COLO829 (cell line): ENCODE measurements at regions not wholly inside any gene's neighbourhood (a gene's known extent, or its start where the extent isn't known, plus 50 kb on each side); places are given as distances from the start of the nearest gene placed in this dataset.

ENCODE experiments used
- DNase-seq: peaks from one replicate; pipeline ENCODE4 v3.0.0; 2012; ENCODE audit warnings: low spot score

DNA sequence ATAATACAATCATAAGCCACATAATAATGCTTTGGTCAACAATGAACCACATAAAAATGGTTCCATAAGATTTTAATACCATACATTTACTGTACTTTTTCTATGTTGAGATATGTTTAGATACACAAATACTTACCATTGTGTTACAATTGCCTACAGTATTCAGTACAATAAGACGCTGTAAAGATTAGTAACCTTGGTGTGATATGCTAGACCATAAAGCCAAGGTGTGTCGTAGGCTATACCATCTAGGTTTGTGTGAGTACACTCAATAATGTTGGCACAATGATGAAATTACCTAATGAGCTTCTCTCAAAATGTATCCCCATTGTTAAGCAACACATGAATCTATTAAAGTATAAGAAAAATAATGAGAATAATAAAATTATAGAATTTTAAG is 662.3 kb downstream of the SATB2 start:
- DNase-seq, result no peak

DNA sequence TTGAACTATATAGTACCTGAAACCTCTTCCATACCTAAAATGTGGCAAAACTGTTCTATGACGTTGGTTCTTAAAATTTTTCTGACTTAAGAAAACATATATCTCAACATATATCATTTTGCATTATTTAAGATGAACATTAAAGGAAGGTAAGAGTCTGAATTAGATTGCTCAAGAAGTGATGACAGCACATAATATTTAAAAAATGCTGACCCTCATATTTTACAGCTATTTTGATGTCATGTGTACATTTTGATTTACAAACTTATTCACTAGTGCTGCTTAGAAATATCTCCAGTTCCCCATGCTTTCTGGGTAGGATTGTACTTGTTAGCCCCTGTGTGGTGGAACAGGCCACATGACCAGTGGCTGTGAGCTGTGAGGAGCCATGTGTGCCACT is 666.1 kb downstream of the SATB2 start:
- DNase-seq, result no peak

DNA sequence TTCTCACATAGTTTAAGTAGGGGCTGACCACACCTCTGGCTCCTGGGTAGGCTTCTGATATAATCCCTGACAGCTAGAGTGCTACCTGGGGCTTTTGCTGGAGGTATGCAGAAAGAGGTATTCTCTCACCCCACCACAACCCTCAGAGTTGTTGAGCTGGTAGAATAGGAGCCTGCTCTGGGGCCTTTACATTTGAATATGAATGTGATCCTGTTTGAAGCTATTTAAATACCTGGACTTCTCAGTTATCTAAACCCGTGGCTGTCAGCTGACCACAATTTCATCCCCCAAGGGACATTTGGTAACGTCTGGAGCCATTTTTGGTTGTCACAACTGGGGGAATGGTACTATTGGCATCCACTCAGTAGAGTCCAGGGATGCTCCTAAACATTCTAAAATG is 669.1 kb downstream of the SATB2 start:
- no peak for DNase-seq

DNA sequence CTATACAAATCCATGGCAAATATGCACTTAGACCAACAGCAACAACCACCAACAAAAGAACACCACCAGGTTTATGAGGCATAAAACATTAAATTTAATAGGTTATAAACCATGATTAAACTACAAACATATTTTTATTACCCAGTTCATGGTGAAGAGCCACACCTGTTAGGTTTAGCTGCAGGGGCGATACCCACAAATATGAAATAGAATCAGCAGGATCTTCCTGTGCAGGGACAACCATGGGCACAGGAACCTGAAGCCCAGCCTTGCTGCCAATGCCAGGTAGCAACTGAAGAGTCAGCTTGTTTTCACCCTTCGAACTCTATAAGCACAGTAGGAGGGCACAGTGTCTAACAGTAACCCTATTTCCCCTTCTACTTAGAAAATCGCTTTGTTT is 675.0 kb downstream of the SATB2 start:
- no peak for DNase-seq

DNA sequence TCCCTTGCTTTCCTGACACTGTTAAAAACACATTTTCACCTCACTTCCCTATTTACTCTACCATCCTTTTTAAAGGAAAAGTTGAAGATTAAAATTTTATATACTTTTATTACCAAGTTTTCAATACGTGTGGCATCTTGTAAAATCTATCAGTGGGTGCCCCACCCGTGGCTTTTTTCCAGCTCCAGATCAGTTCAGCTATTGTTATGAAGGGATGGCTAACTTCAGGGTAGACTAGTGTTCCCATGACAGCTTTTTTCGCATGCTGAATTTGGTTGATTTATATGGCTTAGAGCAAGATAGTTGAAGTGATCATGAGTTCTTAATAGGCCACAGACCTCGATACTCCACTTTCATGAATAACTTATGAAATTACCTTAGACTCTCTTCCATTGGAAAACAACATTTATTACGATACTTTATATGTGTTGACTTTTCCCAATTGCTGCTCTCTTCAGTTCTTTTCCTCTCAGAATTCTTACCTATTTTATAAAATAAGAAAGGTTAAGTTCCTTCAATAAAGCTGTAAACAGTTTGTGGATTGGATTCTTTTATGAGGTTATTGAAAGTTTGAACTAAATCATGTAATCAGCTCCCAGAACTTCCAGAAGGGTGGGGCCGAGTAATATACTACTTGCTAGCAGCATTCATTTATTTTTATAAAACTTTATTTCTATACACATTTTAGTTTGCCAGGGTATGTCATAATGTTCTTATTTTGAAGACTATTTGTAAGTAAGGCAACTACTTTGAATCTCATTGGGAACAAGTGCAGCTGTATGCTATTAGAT is 680.9 kb downstream of the SATB2 start:
- no peak for DNase-seq

DNA sequence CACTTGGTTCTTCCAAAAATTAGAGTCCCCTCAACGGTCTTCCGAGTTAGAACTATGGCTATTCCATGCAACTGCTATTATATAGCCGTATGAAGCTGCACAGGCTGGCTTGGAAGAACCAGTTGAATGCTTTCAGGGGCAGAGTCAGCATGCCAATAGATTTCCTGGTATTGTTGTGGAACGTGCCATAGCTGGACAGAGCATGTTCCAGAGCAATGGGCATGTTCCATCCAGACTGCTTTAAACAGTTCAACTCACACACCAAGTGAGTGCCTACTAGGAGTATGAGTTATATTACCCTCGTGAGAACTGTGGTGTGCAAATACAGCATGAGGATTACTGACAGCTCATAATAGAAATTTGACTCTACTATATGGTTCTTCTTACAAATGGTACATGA is 682.0 kb downstream of the SATB2 start:
- DNase-seq, result no peak

DNA sequence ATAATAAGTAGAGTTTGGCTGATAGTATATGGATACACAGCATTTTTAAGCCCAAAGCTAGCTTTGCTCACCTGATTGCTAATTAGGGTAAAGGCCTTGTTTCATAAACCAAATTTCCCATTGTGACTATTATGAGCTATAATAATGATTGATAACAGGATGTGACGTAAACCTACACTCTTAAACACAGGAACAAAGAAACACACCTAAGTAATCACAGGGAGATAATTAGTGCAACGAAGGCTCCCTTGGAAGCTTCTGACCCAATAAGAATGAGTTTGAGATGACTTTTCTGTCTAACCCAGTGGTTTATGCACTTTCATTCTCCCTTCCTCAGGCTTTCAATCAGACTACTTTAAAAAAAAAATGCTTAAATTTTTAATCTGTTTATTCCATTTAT is 683.2 kb downstream of the SATB2 start:
- DNase-seq, result no peak

DNA sequence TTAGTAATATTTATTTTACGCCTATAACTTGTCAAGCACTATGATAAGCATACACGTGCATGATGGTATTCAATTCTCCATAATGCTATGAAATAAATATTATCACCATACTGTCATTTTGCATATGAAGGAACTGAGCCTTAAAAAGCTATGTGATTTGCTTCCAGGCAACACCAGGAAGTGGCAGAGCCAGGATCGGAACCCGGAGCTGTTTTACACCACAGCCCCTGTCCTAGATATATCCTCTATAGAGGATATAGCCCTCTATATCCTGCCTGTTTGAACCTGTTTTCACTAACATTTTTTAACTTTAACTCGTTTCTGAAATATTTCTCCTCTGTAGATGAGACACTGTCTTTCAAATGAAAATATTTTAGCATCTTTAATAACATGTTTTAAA is 690.0 kb downstream of the SATB2 start:
- no peak for DNase-seq

DNA sequence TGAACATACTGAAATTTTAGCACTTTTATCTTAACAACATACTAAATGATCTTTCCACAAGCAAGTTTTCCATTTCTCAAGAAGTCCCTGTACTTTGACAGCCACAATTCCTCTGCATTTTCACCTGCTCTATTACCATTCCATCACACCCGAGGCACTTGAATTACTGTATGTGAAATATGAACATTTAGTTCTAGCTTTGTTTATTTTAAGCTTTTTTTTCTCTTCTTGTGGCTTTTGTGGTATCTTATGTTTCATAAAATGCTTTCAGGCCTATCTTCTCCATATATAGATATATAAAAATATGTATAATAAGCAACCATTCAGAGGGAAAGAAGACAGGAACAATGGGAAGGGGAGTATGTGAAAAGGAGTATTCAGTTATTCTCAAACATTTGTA is 693.9 kb downstream of the SATB2 start:
- DNase-seq, result no peak

DNA sequence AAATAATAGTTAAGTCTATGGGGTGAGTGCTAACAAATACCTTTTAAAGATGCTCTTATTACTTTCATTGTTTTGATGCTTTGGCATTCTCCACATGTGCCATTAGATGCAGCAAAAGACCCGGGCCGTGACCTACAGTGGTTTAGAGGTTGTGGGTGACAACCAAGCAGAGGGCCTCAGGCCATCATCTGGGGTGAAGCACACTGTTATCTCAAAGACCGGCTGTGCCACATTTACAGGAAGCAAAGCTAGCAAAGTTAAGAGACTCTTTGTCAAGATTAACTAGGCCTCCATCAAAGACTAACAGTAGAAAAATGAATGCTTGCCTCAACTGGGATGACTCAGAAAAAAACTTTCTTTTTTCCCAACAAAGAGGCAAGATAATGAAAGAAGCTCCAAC is 695.3 kb downstream of the SATB2 start:
- peak; percentile 51 for DNase-seq

DNA sequence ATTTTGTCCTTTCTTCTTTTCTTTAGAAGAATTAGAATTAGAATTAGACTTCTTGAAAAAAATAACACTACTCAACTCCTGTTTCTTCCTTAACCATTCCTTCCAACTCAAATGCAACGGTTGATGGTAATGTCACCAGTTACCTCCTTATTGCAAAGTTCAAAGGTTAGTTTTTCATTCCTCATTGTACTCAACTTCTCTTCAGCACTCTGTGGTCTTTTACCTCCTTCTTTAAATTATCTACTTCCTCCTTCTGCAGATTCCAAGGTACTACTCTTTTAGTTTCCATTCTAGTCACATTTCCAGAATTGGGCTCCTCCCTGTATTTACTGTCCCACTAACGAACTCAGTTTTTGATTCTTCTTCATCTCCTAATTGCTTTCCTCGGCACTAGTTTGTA is 700.7 kb downstream of the SATB2 start:
- DNase-seq, result no peak

DNA sequence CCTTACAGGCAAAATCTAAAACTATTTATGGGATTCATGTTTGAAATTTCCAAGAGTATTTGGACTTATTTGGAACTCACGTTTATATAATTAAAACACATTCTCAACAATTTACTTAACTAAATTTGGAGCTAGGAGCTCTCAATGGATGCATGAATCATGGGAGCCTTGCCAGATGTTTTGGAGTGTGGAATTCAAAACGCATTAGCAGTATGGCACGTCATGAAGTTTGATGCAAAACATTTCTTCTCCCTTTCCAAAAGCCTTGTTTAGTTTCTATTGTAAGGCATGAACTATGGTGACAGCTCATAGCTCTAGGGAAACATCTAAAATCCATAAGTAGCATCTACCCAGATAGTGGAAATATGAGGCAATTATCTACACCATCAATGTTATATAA is 701.6 kb downstream of the SATB2 start:
- no peak for DNase-seq

DNA sequence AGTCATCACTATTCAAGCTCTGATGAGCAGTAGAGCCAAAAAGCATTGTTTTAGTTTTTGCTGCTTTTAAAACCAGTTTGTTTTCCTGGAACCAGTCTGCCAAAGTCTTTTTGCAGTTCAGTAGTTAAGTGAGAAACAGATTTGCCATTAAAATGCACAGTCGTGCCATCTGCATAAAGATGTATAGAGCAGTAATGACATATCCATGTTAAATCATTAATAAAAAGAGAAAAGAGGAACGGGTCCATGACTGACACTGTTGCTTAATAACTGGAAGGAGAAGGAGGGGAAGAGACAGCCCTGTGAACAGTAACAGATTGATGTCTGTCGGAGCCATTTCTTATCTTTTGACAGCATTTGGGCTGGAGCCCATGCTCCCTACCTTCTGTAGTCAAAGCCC is 704.6 kb downstream of the SATB2 start:
- no peak for DNase-seq

DNA sequence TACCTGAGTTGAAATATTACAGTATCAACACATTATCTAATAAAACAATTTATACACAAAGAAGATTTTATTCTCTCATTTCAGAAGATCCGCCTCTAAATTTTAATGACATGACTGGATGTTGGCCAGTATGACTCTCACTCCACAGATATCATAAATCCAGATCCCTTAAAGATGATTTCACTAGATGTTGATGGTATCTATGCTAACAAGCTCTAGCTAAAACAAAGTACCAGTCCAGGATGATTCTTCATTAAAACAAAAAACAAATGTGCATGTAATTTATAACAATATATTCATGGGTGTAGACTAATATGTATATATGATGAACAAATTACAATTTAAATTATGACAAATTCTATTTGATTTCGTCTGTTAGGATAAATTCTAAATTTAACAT is 708.4 kb downstream of the SATB2 start:
- no peak for DNase-seq

DNA sequence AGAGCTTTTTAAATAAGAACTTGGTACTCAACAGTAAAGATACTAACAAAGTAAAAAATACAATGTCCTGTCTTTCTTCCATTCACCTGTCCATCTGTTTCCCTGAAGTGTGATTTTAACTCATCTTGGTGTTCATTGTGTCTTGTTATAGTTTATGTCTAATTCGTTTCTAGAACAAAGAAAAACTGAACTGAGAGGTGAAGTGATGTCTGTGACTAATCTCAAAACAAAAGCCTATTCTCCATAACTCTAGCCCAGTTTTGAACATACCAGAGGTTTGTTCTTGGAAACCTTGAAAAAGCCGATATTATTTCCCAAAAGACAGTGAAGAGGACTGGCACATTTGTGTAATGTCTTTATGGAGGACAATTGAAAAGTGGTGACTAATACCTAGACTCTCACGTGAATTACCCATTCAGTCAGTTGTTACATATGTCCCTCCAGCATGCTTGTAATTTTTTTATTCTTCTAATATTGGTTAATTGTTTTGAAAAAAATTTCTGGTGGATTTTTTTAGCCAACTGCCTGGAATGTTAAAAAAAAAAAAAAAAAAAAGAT is 725.8 kb downstream of the SATB2 start:
- DNase-seq, result no peak

DNA sequence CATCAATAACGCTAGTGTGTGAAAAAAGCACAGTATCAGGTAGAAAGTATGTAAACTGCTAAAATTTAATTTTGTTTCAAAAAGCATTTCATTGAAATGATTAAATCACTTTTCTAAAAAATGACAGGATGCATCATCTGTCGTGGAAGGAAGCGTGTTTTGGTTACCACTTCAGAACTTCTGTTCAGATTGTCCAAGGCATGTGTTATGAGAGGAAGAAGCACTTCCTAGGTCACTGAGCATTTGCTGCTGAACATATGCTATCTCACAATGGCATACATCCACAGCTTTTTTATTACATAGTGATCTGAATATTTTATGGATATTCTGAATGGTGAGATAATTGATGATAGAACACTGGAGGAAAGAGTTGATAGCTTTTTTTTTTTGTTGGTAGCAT is 737.5 kb downstream of the SATB2 start:
- no peak for DNase-seq

DNA sequence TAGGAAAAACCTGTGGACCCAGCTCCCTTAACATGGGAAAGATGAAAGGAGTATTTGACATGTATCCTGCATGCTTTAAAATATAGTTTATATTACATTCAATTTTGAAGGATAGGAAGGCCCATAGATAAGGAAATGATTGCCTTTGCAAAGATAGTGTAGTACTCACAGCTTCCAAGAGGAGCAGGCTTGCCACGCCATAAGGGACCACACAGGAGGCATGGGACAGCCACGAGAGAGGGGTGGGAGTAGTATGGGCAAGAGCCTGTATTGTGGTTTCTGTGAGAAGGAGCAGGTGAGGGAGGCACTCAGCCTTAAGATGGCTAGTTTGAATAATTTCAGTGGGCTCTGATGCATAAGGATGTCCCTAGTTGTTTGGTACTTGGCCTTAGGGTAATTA is 740.3 kb downstream of the SATB2 start:
- DNase-seq, result no peak

DNA sequence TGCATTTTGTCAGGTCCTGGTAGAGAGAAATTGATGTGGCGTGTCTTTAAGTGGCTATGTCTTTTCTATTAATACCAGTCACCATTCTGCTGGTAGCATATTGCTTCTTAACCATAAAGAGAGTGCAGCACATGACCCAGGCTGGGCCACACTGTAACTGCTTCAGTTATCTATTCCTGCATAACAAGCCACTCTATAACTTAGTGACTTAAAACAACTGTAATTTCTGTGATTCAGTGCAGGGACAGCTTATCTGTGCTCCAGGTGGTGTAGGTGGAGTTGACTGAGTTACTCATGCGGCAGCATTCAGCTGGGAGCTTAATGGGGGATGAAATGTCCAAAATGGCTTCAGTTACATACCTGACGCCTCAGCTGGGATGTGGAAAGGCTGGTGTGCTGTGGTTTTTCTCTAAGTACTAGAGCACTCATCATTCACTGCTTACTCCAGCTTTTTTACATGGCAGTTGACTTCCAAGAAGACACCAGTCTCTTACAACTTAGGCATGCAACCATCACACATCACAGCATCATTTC is 742.4 kb downstream of the SATB2 start:
- DNase-seq, result no peak

DNA sequence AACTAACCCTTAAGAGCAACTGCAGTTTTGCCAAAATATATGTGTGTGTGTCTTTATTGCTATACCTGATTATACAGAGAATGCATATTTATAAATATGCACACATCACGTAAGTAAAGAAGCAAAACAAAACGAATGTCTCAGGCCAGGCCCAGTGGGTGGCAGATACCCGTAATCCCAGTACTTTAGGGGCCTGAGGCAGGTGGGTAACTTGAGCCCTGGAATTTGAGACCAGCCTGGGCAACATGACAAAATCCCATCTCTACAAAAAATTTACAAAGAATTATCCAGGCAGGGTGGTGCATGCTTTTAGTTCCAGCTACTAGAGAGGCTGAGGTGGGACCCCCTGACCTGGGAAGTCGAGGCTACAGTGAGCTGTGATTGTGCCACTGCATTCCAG is 745.3 kb downstream of the SATB2 start:
- DNase-seq, result no peak

DNA sequence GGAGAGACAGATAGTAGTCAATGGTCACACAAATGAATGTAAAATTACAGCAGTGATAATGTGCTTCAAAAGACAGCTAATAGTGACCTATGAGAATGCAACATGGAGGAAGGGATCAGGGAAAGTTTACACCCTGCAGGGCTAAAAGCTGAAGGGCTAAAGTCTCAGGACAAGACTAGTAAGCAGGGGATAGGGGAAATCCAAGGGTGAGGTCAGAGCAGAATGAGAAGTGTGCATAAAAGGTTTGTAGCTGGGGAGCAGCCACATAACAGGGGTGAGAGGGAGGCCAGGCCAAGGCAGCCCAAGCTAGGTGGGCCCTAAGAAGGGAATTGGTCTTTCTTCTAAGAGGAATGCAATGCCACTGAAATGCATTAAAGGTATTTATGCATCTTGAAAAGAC is 746.3 kb downstream of the SATB2 start:
- no peak for DNase-seq

DNA sequence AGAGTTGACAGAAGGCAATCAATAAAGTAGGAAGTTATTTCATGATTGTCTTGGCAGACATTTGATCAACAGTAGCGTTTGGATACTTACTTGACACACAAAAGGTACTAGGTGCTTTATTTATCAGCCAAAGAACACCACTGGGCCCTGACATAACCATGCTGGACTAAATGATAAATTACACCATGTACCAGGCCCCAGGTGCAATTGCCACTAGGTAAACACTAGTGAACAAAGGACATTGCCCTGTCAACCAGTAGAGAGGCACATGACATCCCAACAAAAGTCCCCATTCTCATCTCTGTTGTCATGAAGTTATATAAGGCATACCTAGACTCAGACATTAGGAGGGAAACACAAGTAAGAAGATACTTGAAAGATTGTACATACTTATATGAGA is 747.2 kb downstream of the SATB2 start:
- DNase-seq, result no peak

DNA sequence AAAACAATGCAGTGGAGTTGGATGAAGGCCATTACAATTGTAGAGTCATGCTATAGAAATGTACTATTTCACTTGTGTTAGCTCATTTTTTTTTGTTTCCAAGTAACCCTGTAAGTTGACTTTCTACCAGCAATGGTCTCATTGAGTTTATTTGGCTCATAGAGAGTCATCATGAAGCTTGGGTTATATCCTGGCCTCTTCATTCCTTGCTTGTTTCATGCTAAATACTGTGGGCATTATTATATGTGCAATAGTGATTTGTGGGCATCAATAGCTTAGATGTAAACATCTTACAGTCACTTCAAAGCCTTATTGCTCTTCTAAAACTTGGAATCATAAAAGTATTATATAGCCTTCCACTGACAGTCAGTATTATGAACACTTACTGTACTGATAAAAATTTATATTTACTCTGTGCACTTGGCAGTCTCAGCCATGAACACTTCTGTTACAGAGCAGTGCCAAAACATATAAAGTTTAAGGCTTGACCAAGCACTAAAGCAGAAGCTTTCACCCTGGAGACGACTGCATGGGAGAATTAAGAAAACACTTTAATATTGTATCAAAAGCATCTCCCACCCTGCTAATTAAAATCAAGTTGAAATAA is 751.2 kb downstream of the SATB2 start:
- no peak for DNase-seq

DNA sequence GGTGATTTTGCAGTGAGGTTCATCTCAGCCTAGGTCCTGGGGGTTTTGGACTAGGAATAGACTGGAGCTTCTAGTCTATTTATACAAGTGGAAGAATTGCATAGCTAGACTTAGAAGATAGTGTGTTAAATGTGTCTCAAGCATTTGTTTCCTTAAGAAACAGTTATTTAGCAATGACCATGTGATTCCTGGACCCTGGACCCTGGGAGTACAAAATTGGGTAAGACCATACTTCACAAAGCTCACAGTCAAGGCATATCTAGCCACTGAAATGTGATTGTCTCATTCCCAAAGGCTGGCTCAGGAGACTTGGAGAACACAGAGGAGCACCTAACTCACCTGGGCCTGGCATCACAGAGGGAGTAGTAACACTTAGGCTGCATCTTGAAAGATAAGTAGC is 754.5 kb downstream of the SATB2 start:
- no peak for DNase-seq

DNA sequence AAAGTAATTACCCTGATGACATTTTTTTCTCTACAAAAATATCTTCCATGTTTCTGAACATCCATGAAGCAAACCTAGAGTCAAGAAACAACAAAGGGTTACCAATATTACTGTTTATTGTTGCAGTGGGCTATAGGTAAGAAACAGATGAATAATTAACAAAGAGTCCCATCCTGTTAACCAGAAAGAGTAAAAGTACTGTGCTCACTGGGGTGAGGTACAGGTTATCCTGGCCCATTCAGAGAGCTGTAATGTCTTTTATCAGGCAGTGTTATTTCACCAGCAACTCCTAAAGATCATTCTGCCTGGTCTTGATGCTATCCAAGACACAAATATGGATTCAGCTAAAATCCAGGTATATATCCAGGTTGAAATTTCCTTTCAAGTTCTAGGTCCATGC is 754.9 kb downstream of the SATB2 start:
- DNase-seq, result no peak
